ENCODE measurements at regions not wholly inside any gene's neighbourhood (a gene's known extent, or its start where the extent isn't known, plus 50 kb on each side); places are given as distances from the start of the nearest gene placed in this dataset.
A peak's percentile ranks its signal among the peaks of the same experiment; 100 is the strongest.

- Mint-ChIP-seq H3K9me3 (ENCODE audit: unreplicated experiment) (no peaks in the 10 kb centered on the region), H3K4me3 (ENCODE audit: unreplicated experiment) (no peak overlapping the region), H3K27ac (ENCODE audit: unreplicated experiment) (no peak overlapping the region), H3K27me3 (ENCODE audit: unreplicated experiment) (peaks cover 8% of the 10 kb centered on the region), H3K36me3 (ENCODE audit: low read depth, unreplicated experiment) (no peaks in the 10 kb centered on the region), H3K4me1 (ENCODE audit: unreplicated experiment) (peaks cover 20% of the 10 kb centered on the region)
- no peak for DNase-seq (ENCODE audit: low spot score)
- no peak for TF ChIP-seq CTCF (IDR thresholded peaks at IDR 0.05; ENCODE audit: unreplicated experiment)
Observed at GRCh38 chr1:58836408-58836807, 52.6 kb upstream of the JUN start.

- TF ChIP-seq CTCF (IDR thresholded peaks at IDR 0.05; ENCODE audit: unreplicated experiment) = no peak
- Mint-ChIP-seq H3K36me3 (ENCODE audit: low read depth, unreplicated experiment) (no peaks in the 10 kb centered on the region), H3K27me3 (ENCODE audit: unreplicated experiment) (peaks cover 8% of the 10 kb centered on the region), H3K4me3 (ENCODE audit: unreplicated experiment) (no peak overlapping the region), H3K9me3 (ENCODE audit: unreplicated experiment) (no peaks in the 10 kb centered on the region), H3K27ac (ENCODE audit: unreplicated experiment) (no peak overlapping the region), H3K4me1 (ENCODE audit: unreplicated experiment) (peaks cover 20% of the 10 kb centered on the region)
- no peak for DNase-seq (ENCODE audit: low spot score)
Observed at GRCh38 chr1:58837886-58838285, 54.0 kb upstream of the JUN start.

GRCh38 chr1:58839147-58839795 is 55.4 kb upstream of the JUN start:
- DNase-seq (ENCODE audit: low spot score) = no peak
- H3K27me3 Mint-ChIP-seq (ENCODE audit: unreplicated experiment) = peaks cover 8% of the 10 kb centered on the region
- H3K4me3 Mint-ChIP-seq (ENCODE audit: unreplicated experiment) = no peak overlapping the region
- H3K4me1 Mint-ChIP-seq (ENCODE audit: unreplicated experiment) = peaks cover 20% of the 10 kb centered on the region
- no peak for TF ChIP-seq CTCF (IDR thresholded peaks at IDR 0.05; ENCODE audit: unreplicated experiment)
- no peak overlapping the region for H3K27ac Mint-ChIP-seq (ENCODE audit: unreplicated experiment)
- H3K9me3 Mint-ChIP-seq (ENCODE audit: unreplicated experiment) = no peaks in the 10 kb centered on the region
- H3K36me3 Mint-ChIP-seq (ENCODE audit: low read depth, unreplicated experiment) = no peaks in the 10 kb centered on the region

- Mint-ChIP-seq H3K9me3 (ENCODE audit: unreplicated experiment) (no peaks in the 10 kb centered on the region), H3K27me3 (ENCODE audit: unreplicated experiment) (peaks cover 8% of the 10 kb centered on the region), H3K4me3 (ENCODE audit: unreplicated experiment) (no peak overlapping the region), H3K27ac (ENCODE audit: unreplicated experiment) (no peak overlapping the region), H3K4me1 (ENCODE audit: unreplicated experiment) (peaks cover 20% of the 10 kb centered on the region), H3K36me3 (ENCODE audit: low read depth, unreplicated experiment) (no peaks in the 10 kb centered on the region)
- TF ChIP-seq CTCF (IDR thresholded peaks at IDR 0.05; ENCODE audit: unreplicated experiment) = no peak
- no peak for DNase-seq (ENCODE audit: low spot score)
Observed at GRCh38 chr1:58839846-58840835, 56.3 kb upstream of the JUN start.

GRCh38 chr1:58841455-58841854 is 57.6 kb upstream of the JUN start:
- Mint-ChIP-seq H3K9me3 (ENCODE audit: unreplicated experiment) (no peaks in the 10 kb centered on the region), H3K4me3 (ENCODE audit: unreplicated experiment) (no peak overlapping the region), H3K27ac (ENCODE audit: unreplicated experiment) (no peak overlapping the region), H3K36me3 (ENCODE audit: low read depth, unreplicated experiment) (no peaks in the 10 kb centered on the region), H3K4me1 (ENCODE audit: unreplicated experiment) (peaks cover 19% of the 10 kb centered on the region), H3K27me3 (ENCODE audit: unreplicated experiment) (peaks cover 4% of the 10 kb centered on the region)
- no peak for DNase-seq (ENCODE audit: low spot score)
- peak; percentile 59 for TF ChIP-seq CTCF (IDR thresholded peaks at IDR 0.05; ENCODE audit: unreplicated experiment)

Data from endothelial cell (in vitro differentiated cells).